H1 (cell line): ENCODE measurements at regions not wholly inside any gene's neighbourhood (a gene's known extent, or its start where the extent isn't known, plus 50 kb on each side); places are given as distances from the start of the nearest gene placed in this dataset.

Experiments used
- CTCF ChIA-PET: fragments of 300-600 bp; sonication (Branson Sonifier 250); formaldehyde crosslinking; loops from one replicate; lab custom pipeline; 2021; ENCODE audit not compliant: partially characterized antibody; lab: Charles Lee
- POLR2A ChIA-PET: fragments of 300-600 bp; sonication (Branson Sonifier 250); formaldehyde crosslinking; loops from one replicate; lab custom pipeline; 2021; ENCODE audit warnings: inconsistent platforms; ENCODE audit not compliant: partially characterized antibody; lab: Charles Lee
- DNase-seq, 2 experiments: peaks; one replicate each; pipeline versions ENCODE4 v3.0.0 to v3.0.0-alpha.2; 2010 to 2022; ENCODE audit warnings: low spot score in 2 of 2, low read depth in 1 of 2, mixed read lengths in 1 of 2
- FAIRE-seq: peaks from 2 replicates; lab custom pipeline; 2011; peaks lifted over from hg19 to GRCh38; lab: Jason Lieb, UNC
- H2AFZ ChIP-seq: 2 replicates; pipeline ENCODE4 v1.8.1; 2012; ENCODE audit warnings: low read length, inconsistent platforms
- H2AK5ac ChIP-seq: 2 replicates; pipeline ENCODE4 v1.6.1; 2013; ENCODE audit warnings: low read depth, low read length
- H2BK120ac ChIP-seq: replicated peaks from 2 replicates; pipeline ENCODE3; 2013; ENCODE audit warnings: low read depth, low read length, inconsistent platforms
- H2BK12ac ChIP-seq: 2 replicates; pipeline ENCODE4 v1.6.1; 2013; ENCODE audit warnings: low read depth, low read length
- H2BK15ac ChIP-seq: 2 replicates; pipeline ENCODE4 v1.6.1; 2013; ENCODE audit warnings: low read length
- H2BK20ac ChIP-seq: 2 replicates; pipeline ENCODE4 v1.6.1; 2013; ENCODE audit warnings: low read length
- H2BK5ac ChIP-seq: 2 replicates; pipeline ENCODE4 v1.6.1; 2013; ENCODE audit warnings: low read depth, low read length
- H3K14ac ChIP-seq: 2 replicates; pipeline ENCODE4 v1.6.1; 2013; ENCODE audit warnings: inconsistent platforms; ENCODE audit not compliant: insufficient read length
- H3K18ac ChIP-seq: 2 replicates; pipeline ENCODE4 v1.6.1; 2013; ENCODE audit warnings: low read length; ENCODE audit errors: extremely low read depth
- H3K23ac ChIP-seq: 2 replicates; pipeline ENCODE4 v1.6.1; 2013; ENCODE audit warnings: inconsistent platforms; ENCODE audit not compliant: insufficient read length
- H3K23me2 ChIP-seq: 2 replicates; pipeline ENCODE4 v1.6.1; 2013; ENCODE audit warnings: low read depth, low read length
- H3K27ac ChIP-seq: 2 replicates; pipeline ENCODE4 v1.6.1; 2011; ENCODE audit warnings: low read depth, low read length, inconsistent platforms
- H3K27me3 ChIP-seq, 4 experiments: replicated peaks in 1 of 4; 1 replicate in 1 of 4; 2 replicates in 3 of 4; pipeline versions ENCODE4 v1.6.1 to v1.8.1; 2011 to 2013; ENCODE audit warnings: low read length in 3 of 4, mild to moderate bottlenecking in 3 of 4, inconsistent platforms in 2 of 4, mixed read lengths in 2 of 4, moderate library complexity in 1 of 4; ENCODE audit not compliant: control insufficient read depth in 3 of 4, insufficient read depth in 3 of 4; ENCODE audit errors: extremely low read depth in 1 of 4
- H3K36me3 ChIP-seq, 4 experiments: 2 replicates each; pipeline versions ENCODE4 v1.6.1 to v1.8.1; 2011 to 2013; ENCODE audit warnings: mild to moderate bottlenecking in 4 of 4, low read length in 3 of 4, moderate library complexity in 2 of 4, control low read depth in 1 of 4, inconsistent platforms in 1 of 4; ENCODE audit not compliant: insufficient read depth in 4 of 4, control insufficient read depth in 2 of 4
- H3K4ac ChIP-seq: replicated peaks from 2 replicates; pipeline ENCODE3; 2013; ENCODE audit warnings: low read length, low read depth, mixed read lengths, inconsistent platforms; ENCODE audit not compliant: insufficient read length
- H3K4me1 ChIP-seq, 4 experiments: replicated peaks in 1 of 4; 1 replicate in 1 of 4; 2 replicates in 3 of 4; pipeline versions ENCODE4 v1.6.1 to v1.8.1; 2011 to 2013; ENCODE audit warnings: low read length in 3 of 4, inconsistent platforms in 2 of 4, mixed read lengths in 1 of 4; ENCODE audit not compliant: insufficient read depth in 4 of 4, control insufficient read depth in 3 of 4
- H3K4me2 ChIP-seq, 2 experiments: 2 replicates each; pipeline versions ENCODE4 v1.6.1 to v1.8.1; 2011 to 2013; ENCODE audit warnings: low read depth in 2 of 2, low read length in 2 of 2, control low read depth in 1 of 2, inconsistent platforms in 1 of 2, mild to moderate bottlenecking in 1 of 2; ENCODE audit not compliant: insufficient read depth in 1 of 2
- H3K4me3 ChIP-seq, 4 experiments: fragments of 200-600, 300-600 bp in 1 of 4; sonication (generic), shearing (Covaris generic), sonication (Bioruptor Twin) in 1 of 4; 2 replicates each; pipeline versions ENCODE4 v1.5.1 to v1.8.1; 2011 to 2016; ENCODE audit warnings: low read length in 4 of 4, low read depth in 3 of 4, control low read depth in 2 of 4, inconsistent platforms in 2 of 4, mild to moderate bottlenecking in 2 of 4, mixed read lengths in 1 of 4, moderate library complexity in 1 of 4; ENCODE audit not compliant: insufficient read depth in 2 of 4; ENCODE audit errors: extremely low read depth in 1 of 4
- H3K56ac ChIP-seq: replicated peaks from 2 replicates; pipeline ENCODE3; 2013; ENCODE audit warnings: low read depth, mild to moderate bottlenecking, mixed read lengths, low read length, inconsistent platforms; ENCODE audit not compliant: insufficient read length
- H3K79me1 ChIP-seq: 2 replicates; pipeline ENCODE4 v1.6.1; 2013; ENCODE audit warnings: low read depth, low read length, control low read depth
- H3K79me2 ChIP-seq, 2 experiments: 2 replicates each; pipeline versions ENCODE4 v1.6.1 to v1.8.1; 2012 to 2013; ENCODE audit warnings: low read length in 2 of 2, mild to moderate bottlenecking in 2 of 2, inconsistent platforms in 1 of 2; ENCODE audit not compliant: insufficient read depth in 2 of 2, control insufficient read depth in 1 of 2
- H3K9ac ChIP-seq, 4 experiments: replicated peaks in 1 of 4; 1 replicate in 1 of 4; 2 replicates in 3 of 4; pipeline versions ENCODE4 v1.6.1 to v1.8.1; 2011 to 2013; ENCODE audit warnings: low read depth in 3 of 4, low read length in 3 of 4, control low read depth in 2 of 4, mild to moderate bottlenecking in 2 of 4, moderate library complexity in 2 of 4, inconsistent platforms in 1 of 4; ENCODE audit errors: extremely low read depth in 1 of 4
- H3K9me3 ChIP-seq, 2 experiments: 2 replicates each; pipeline versions ENCODE4 v1.6.1 to v1.8.1; 2012 to 2013; ENCODE audit warnings: mild to moderate bottlenecking in 2 of 2, moderate library complexity in 2 of 2, control low read depth in 1 of 2, inconsistent platforms in 1 of 2, low read depth in 1 of 2, low read length in 1 of 2, mixed read lengths in 1 of 2; ENCODE audit not compliant: insufficient read depth in 2 of 2
- H4K20me1 ChIP-seq, 2 experiments: replicated peaks in 1 of 2; 2 replicates each; pipeline versions ENCODE3 to v1.8.1; 2011 to 2013; ENCODE audit warnings: inconsistent platforms in 2 of 2, low read length in 2 of 2, mild to moderate bottlenecking in 1 of 2; ENCODE audit not compliant: insufficient read depth in 2 of 2, control insufficient read depth in 1 of 2
- H4K5ac ChIP-seq: 2 replicates; pipeline ENCODE4 v1.6.1; 2013; ENCODE audit warnings: low read length, low read depth, mixed read lengths, inconsistent platforms; ENCODE audit not compliant: insufficient read length
- H4K8ac ChIP-seq: 2 replicates; pipeline ENCODE4 v1.8.0; 2013; ENCODE audit warnings: mild to moderate bottlenecking, moderate library complexity, low read length, inconsistent platforms; ENCODE audit not compliant: insufficient read depth; ENCODE audit errors: extremely low read depth
- H4K91ac ChIP-seq: replicated peaks from 2 replicates; pipeline ENCODE3; 2013; ENCODE audit warnings: low read length, mixed read lengths, inconsistent platforms; ENCODE audit not compliant: insufficient read length
- CEBPB ChIP-seq: IDR thresholded peaks from 2 replicates; pipeline ENCODE4 v1.6.1; 2012; ENCODE audit warnings: low read depth, low read length
- CHD1 ChIP-seq: IDR thresholded peaks from 2 replicates; pipeline ENCODE4 v1.6.1; 2012; ENCODE audit warnings: low read depth, low read length, improper control_type of control experiment
- EZH2 ChIP-seq: fragments of 200-600 bp; sonication (generic); IDR thresholded peaks from 2 replicates; pipeline ENCODE4 v1.7.1; 2012; ENCODE audit warnings: low read depth, mild to moderate bottlenecking, moderate library complexity, low read length, inconsistent platforms; ENCODE audit not compliant: severe bottlenecking
- FOSL1 ChIP-seq: IDR thresholded peaks from 2 replicates; pipeline ENCODE4 v1.6.1; 2011; ENCODE audit warnings: mild to moderate bottlenecking, low read depth, low read length, moderate library complexity; ENCODE audit not compliant: insufficient read depth
- POU5F1 ChIP-seq: IDR thresholded peaks from 2 replicates; pipeline ENCODE4 v1.6.1; 2011; ENCODE audit warnings: low read depth, mild to moderate bottlenecking, low read length, moderate library complexity
- RAD21 ChIP-seq, 2 experiments: IDR thresholded peaks in 1 of 2; conservative IDR thresholded peaks in 1 of 2; 2 replicates each; pipeline ENCODE4 v1.6.1; 2011; ENCODE audit warnings: low read depth in 2 of 2, low read length in 2 of 2, improper control_type of control experiment in 1 of 2, inconsistent platforms in 1 of 2, mild to moderate bottlenecking in 1 of 2, moderate library complexity in 1 of 2
- WGBS, 2 experiments: shearing (Covaris generic) in 1 of 2; methylation state at CpG; one replicate each; pipeline versions ENCODE4 v1.1.6 to v1.1.7; 2013 to 2015; ENCODE audit warnings: low lambda C conversion rate in 2 of 2, mixed read lengths in 2 of 2, inconsistent platforms in 1 of 2, low coverage in 1 of 2, missing lambda C conversion rate in 1 of 2; ENCODE audit not compliant: insufficient replicate concordance in 2 of 2, insufficient coverage in 1 of 2, insufficient read length in 1 of 2; ENCODE audit errors: extremely low coverage in 1 of 2, missing lambda C conversion rate in 1 of 2; 5-methylcytosine and 5-hydroxymethylcytosine counted together
- TF ChIP-seq, protein P1 (sequence below), 3 experiments: IDR thresholded peaks; 1 replicate in 2 of 3; 2 replicates in 1 of 3; pipeline versions ENCODE4 v1.5.1 to v1.6.1; 2011; ENCODE audit warnings: low read length in 3 of 3, mild to moderate bottlenecking in 3 of 3, inconsistent platforms in 2 of 3, low read depth in 1 of 3, moderate library complexity in 1 of 3; ENCODE audit not compliant: insufficient read depth in 1 of 3; ENCODE audit errors: control extremely low read depth in 1 of 3
- TF ChIP-seq, protein P2 (sequence below): IDR thresholded peaks from 2 replicates; pipeline ENCODE4 v1.6.1; 2012; ENCODE audit warnings: low read length, inconsistent platforms
- TF ChIP-seq, protein P3 (sequence below): IDR thresholded peaks from 2 replicates; pipeline ENCODE4 v1.6.1; 2012; ENCODE audit warnings: inconsistent platforms

DNA sequence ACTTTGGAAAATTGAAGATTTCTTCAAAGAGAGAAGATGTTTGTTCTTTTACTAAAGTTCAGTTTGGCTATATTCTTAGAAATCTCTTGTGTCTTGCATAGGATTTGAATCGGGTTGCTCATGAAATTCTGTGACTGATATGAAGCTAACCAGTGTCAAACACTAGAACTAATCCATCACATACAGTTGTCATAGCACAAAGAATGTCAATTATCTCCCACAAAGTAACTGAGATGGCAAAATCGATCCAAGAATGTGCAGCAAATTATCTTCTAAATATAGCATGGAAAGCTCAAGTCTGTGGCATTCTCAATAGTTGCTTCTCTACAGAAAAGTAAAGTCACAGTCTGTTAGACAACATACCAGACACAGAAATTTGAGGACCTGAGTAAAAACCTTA, 768.1 kb upstream of the LRRN3 start:
- no peak overlapping the region for H3K4ac ChIP-seq
- ChIA-PET CTCF (interaction anchor here (0.5 to 0.7 kb wide), 2 partner anchors 43 to 649 kb away, joined by 3 read pairs; no protein-coding TSS in a partner anchor), POLR2A (no interaction called here)
- no peaks in the 10 kb centered on the region for H4K20me1 ChIP-seq
- H2BK5ac ChIP-seq, result no peak overlapping the region
- no peak overlapping the region for H2BK12ac ChIP-seq
- no peak overlapping the region for H4K5ac ChIP-seq
- H3K9me3 ChIP-seq, result peaks cover 3 to 10% of the 10 kb centered on the region in 2 experiments; a peak in 2 of 4 replicates
- no peak overlapping the region for H4K8ac ChIP-seq
- no peaks in the 10 kb centered on the region for H3K27me3 ChIP-seq
- H2BK20ac ChIP-seq, result no peak overlapping the region
- no peak overlapping the region for H2BK15ac ChIP-seq
- no peak overlapping the region for H3K9ac ChIP-seq
- no peak overlapping the region for H2AK5ac ChIP-seq
- no peak overlapping the region for H2AFZ ChIP-seq
- H3K4me1 ChIP-seq, result no peaks in the 10 kb centered on the region; a peak in 1 of 7 replicates
- no peak overlapping the region for H3K4me2 ChIP-seq
- no peak overlapping the region for H3K27ac ChIP-seq
- no peak overlapping the region for H3K18ac ChIP-seq
- 88% methylated on average over 2 of the region's 2 CpGs; no CpG with 5 or more reads in 1 of the 2 experiments for WGBS, 2 experiments
- H3K23me2 ChIP-seq, result no peaks in the 10 kb centered on the region
- FAIRE-seq (no peak), DNase-seq (no peak)
- no peaks in the 10 kb centered on the region for H3K79me1 ChIP-seq
- H3K14ac ChIP-seq, result no peak overlapping the region
- H4K91ac ChIP-seq, result no peak overlapping the region
- H3K56ac ChIP-seq, result no peak overlapping the region
- H3K23ac ChIP-seq, result no peak overlapping the region
- H3K4me3 ChIP-seq, result no peak overlapping the region
- no peaks in the 10 kb centered on the region for H3K79me2 ChIP-seq
- H2BK120ac ChIP-seq, result no peak overlapping the region
- no peaks in the 10 kb centered on the region for H3K36me3 ChIP-seq
- TF ChIP-seq, protein P1, sequence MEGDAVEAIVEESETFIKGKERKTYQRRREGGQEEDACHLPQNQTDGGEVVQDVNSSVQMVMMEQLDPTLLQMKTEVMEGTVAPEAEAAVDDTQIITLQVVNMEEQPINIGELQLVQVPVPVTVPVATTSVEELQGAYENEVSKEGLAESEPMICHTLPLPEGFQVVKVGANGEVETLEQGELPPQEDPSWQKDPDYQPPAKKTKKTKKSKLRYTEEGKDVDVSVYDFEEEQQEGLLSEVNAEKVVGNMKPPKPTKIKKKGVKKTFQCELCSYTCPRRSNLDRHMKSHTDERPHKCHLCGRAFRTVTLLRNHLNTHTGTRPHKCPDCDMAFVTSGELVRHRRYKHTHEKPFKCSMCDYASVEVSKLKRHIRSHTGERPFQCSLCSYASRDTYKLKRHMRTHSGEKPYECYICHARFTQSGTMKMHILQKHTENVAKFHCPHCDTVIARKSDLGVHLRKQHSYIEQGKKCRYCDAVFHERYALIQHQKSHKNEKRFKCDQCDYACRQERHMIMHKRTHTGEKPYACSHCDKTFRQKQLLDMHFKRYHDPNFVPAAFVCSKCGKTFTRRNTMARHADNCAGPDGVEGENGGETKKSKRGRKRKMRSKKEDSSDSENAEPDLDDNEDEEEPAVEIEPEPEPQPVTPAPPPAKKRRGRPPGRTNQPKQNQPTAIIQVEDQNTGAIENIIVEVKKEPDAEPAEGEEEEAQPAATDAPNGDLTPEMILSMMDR (IDR thresholded peaks at IDR 0.05; ENCODE audit: control extremely low read depth in 1 of 3, insufficient read depth in 1 of 3, low read depth in 1 of 3, low read length in 3 of 3), result no peak
- no peak for TF ChIP-seq CEBPB
- no peak for TF ChIP-seq POU5F1
- no peak for TF ChIP-seq CHD1
- TF ChIP-seq, protein P2, sequence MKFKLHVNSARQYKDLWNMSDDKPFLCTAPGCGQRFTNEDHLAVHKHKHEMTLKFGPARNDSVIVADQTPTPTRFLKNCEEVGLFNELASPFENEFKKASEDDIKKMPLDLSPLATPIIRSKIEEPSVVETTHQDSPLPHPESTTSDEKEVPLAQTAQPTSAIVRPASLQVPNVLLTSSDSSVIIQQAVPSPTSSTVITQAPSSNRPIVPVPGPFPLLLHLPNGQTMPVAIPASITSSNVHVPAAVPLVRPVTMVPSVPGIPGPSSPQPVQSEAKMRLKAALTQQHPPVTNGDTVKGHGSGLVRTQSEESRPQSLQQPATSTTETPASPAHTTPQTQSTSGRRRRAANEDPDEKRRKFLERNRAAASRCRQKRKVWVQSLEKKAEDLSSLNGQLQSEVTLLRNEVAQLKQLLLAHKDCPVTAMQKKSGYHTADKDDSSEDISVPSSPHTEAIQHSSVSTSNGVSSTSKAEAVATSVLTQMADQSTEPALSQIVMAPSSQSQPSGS, result no peak
- no peak for TF ChIP-seq EZH2
- no peak for TF ChIP-seq RAD21 (IDR thresholded peaks at IDR 0.05 in 1 of 2, conservative IDR thresholded peaks at IDR 0.05 in 1 of 2; ENCODE audit: low read depth in 2 of 2, low read length in 2 of 2)
- TF ChIP-seq, protein P3, sequence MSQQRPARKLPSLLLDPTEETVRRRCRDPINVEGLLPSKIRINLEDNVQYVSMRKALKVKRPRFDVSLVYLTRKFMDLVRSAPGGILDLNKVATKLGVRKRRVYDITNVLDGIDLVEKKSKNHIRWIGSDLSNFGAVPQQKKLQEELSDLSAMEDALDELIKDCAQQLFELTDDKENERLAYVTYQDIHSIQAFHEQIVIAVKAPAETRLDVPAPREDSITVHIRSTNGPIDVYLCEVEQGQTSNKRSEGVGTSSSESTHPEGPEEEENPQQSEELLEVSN, result no peak
- TF ChIP-seq FOSL1, result no peak
